ENCODE measurements at regions not wholly inside any gene's neighbourhood (a gene's known extent, or its start where the extent isn't known, plus 50 kb on each side); places are given as distances from the start of the nearest gene placed in this dataset.
"Not testable (repeated sequence)": the region's sequence is repeated elsewhere in the genome, so short reads cannot be mapped to it uniquely, and the experiment has no call there.

DNA sequence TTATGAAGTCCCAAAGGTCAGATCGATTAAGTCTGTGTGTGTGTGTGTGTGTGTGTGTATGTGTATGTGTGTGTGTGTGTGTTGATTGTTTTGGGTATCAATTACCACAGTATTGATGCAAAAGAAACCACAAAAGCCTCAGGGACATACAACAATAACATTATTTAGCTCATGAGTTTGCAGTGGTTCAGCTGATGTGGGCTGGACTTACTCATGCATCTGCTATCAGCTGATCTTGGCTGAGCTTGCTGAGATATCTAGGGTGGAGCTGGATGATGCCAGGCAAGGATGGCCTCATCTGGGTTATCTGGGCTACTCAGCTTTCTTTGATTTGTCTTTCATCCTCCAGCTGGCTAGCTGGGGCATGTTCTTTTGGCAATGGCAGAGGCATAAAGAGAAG is 82.4 kb upstream of the PRR23C start:
- Mint-ChIP-seq H3K27ac (no peak overlapping the region), H3K27me3 (peaks cover 0 to under 1% (median 0%) of the 10 kb centered on the region in 5 donors), H3K9me3 (no peaks in the 10 kb centered on the region), H3K4me1 (no peaks in the 10 kb centered on the region), H3K4me3 (no peak overlapping the region), H3K36me3 (no peaks in the 10 kb centered on the region)
- DNase-seq (no peak), ATAC-seq (no peak)
- no peak overlapping the region for H3K4me3 ChIP-seq (ENCODE audit: low read length)
- no peaks in the 10 kb centered on the region for H3K4me1 ChIP-seq (ENCODE audit: control insufficient read depth in 2 of 2, insufficient read depth in 2 of 2, low read length in 2 of 2)
- no peak overlapping the region for H3K27ac ChIP-seq (ENCODE audit: low read depth, low read length)
- no peaks in the 10 kb centered on the region for H3K36me3 ChIP-seq (ENCODE audit: control insufficient read depth in 2 of 3, insufficient read depth in 3 of 3, low read length in 3 of 3)
- no peaks in the 10 kb centered on the region for H3K27me3 ChIP-seq (ENCODE audit: control insufficient read depth in 2 of 2, insufficient read depth in 2 of 2, low read length in 2 of 2)
- H3K9me3 ChIP-seq (ENCODE audit: control insufficient read depth in 2 of 3, low read length in 3 of 3) = no peaks in the 10 kb centered on the region
- intact Hi-C loops (cut with micrococcal nuclease) = no loop called here
- CTCF ChIA-PET = no interaction called here
- POLR2A ChIA-PET = no interaction called here

DNA sequence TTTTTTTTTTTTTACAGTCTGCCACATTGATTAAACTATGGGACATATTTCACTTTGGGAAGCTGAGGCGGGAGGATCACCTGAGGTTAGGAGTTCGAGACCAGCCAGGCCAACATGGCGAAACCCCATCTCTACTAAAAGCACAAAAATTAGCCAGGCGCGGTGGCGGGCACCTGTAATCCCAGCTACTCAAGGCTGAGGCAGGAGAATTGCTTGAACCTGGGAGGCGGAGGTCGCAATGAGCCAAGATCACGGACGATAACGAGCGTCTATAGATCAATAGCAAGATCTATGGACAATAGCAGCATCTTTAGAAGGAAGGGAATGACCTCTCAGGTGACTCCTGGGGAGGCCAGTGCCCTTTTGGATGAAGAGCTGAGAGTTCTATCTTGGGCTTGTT is 82.9 kb upstream of the PRR23C start:
- H3K27ac Mint-ChIP-seq; POLR2A ChIA-PET; H3K27me3 ChIP-seq (ENCODE audit: control insufficient read depth in 2 of 2, insufficient read depth in 2 of 2, low read length in 2 of 2); H3K9me3 ChIP-seq (ENCODE audit: control insufficient read depth in 2 of 3, low read length in 3 of 3); intact Hi-C loops (cut with micrococcal nuclease); H3K4me3 ChIP-seq (ENCODE audit: low read length); H3K4me1 Mint-ChIP-seq; ATAC-seq; H3K27me3 Mint-ChIP-seq; H3K9me3 Mint-ChIP-seq; H3K4me1 ChIP-seq (ENCODE audit: control insufficient read depth in 2 of 2, insufficient read depth in 2 of 2, low read length in 2 of 2); CTCF ChIA-PET; H3K4me3 Mint-ChIP-seq; H3K36me3 Mint-ChIP-seq; H3K27ac ChIP-seq (ENCODE audit: low read depth, low read length); H3K36me3 ChIP-seq (ENCODE audit: control insufficient read depth in 2 of 3, insufficient read depth in 3 of 3, low read length in 3 of 3); DNase-seq: not testable (repeated sequence)

DNA sequence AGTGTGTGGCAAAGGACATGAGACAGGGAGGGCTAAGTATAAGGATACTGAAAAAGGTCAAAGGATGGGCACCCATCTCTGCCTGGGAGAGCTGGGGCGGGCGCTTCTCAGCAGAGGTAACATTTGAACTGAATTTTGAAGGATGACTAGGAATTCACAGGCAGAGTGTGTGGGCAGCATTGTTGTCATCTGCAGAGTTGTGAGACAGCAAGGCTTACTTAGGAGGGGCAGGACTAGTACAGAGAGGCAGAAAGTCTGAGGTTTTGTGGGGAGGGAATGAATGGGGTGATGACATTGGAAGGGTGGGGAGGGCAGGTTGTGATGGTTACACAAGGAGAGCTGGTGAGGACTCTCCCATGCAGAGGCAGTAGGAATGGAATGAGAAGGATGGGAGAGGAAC is 84.1 kb upstream of the PRR23C start:
- Histone ChIP-seq H3K27me3 (ENCODE audit: control insufficient read depth in 2 of 2, insufficient read depth in 2 of 2, low read length in 2 of 2) (no peaks in the 10 kb centered on the region), H3K36me3 (ENCODE audit: control insufficient read depth in 2 of 3, insufficient read depth in 3 of 3, low read length in 3 of 3) (no peaks in the 10 kb centered on the region), H3K4me3 (ENCODE audit: low read length) (no peak overlapping the region), H3K9me3 (ENCODE audit: control insufficient read depth in 2 of 3, low read length in 3 of 3) (no peaks in the 10 kb centered on the region), H3K27ac (ENCODE audit: low read depth, low read length) (no peak overlapping the region), H3K4me1 (ENCODE audit: control insufficient read depth in 2 of 2, insufficient read depth in 2 of 2, low read length in 2 of 2) (no peaks in the 10 kb centered on the region)
- Mint-ChIP-seq H3K27ac (no peak overlapping the region), H3K4me1 (no peaks in the 10 kb centered on the region), H3K9me3 (no peaks in the 10 kb centered on the region), H3K36me3 (no peaks in the 10 kb centered on the region), H3K4me3 (no peak overlapping the region), H3K27me3 (peaks cover 0 to 6% (median 0%) of the 10 kb centered on the region in 5 donors)
- POLR2A ChIA-PET = no interaction called here
- intact Hi-C loops (cut with micrococcal nuclease) = no loop called here
- CTCF ChIA-PET = no interaction called here
- ATAC-seq (no peak), DNase-seq (no peak)

DNA sequence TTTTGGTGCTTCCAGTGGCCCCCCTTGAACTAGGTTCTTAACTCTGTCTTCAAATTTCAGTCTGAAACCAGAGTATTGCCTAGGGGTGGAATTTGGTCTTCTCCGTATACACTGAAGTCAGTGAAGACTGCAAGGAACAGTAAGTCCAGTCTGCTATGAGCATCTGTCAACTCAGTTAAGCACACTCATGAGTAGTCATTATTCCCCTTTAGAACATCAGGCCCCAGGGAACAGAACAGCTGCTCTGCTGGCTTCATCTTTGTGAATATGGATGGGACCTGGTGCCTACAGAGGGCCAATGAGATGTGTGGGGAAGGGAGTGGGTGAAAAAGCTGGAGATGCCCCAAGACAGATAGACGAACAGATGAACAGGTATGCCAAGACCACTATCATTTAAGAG is 85.2 kb upstream of the PRR23C start:
- CTCF ChIA-PET = no interaction called here
- intact Hi-C loops (cut with micrococcal nuclease) = no loop called here
- Histone ChIP-seq H3K9me3 (ENCODE audit: control insufficient read depth in 2 of 3, low read length in 3 of 3) (no peaks in the 10 kb centered on the region), H3K4me1 (ENCODE audit: control insufficient read depth in 2 of 2, insufficient read depth in 2 of 2, low read length in 2 of 2) (no peaks in the 10 kb centered on the region), H3K27ac (ENCODE audit: low read depth, low read length) (no peak overlapping the region), H3K36me3 (ENCODE audit: control insufficient read depth in 2 of 3, insufficient read depth in 3 of 3, low read length in 3 of 3) (no peaks in the 10 kb centered on the region), H3K27me3 (ENCODE audit: control insufficient read depth in 2 of 2, insufficient read depth in 2 of 2, low read length in 2 of 2) (no peaks in the 10 kb centered on the region), H3K4me3 (ENCODE audit: low read length) (no peak overlapping the region)
- Mint-ChIP-seq H3K4me3 (no peak overlapping the region), H3K27ac (no peak overlapping the region), H3K4me1 (no peaks in the 10 kb centered on the region), H3K9me3 (no peaks in the 10 kb centered on the region), H3K27me3 (peaks cover 0 to 6% (median 0%) of the 10 kb centered on the region in 5 donors), H3K36me3 (no peaks in the 10 kb centered on the region)
- POLR2A ChIA-PET = no interaction called here
- ATAC-seq (no peak), DNase-seq (no peak)

DNA sequence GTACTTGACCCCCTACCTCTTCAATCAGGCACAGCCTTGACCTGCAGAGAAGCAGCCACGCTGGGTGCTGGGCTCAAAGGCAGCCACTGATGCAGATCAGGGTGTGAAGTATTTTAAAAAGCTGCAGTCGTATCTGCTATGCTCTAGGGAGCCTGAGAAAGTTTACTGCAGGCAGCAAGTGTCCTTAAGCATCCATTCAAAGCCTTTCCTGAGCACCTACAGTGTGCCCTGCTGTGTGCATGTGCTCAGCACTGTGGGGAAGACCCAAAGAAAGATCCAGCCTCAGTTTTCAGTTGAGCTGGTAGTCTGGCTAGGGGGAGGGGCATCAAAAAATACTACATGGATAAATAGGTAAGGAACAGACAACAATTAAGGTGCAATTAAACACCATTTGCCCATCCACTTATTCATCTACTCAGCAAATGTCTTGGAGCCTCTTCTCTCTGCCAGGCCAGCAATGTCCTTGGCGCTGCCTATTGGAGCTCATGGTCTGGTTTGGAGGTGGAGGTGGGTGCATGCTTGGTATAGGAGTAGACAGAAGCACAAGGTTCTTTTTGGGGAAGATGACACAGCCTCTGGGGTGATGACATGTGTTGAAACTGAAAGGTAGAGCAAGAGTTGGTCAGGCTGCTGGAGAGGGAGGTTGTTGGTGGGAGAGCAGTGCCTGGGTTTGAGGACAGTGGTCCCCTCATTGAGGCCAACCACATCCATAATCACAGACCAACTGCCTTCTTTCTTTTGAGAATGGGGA is 85.9 kb upstream of the PRR23C start:
- CTCF ChIA-PET = no interaction called here

DNA sequence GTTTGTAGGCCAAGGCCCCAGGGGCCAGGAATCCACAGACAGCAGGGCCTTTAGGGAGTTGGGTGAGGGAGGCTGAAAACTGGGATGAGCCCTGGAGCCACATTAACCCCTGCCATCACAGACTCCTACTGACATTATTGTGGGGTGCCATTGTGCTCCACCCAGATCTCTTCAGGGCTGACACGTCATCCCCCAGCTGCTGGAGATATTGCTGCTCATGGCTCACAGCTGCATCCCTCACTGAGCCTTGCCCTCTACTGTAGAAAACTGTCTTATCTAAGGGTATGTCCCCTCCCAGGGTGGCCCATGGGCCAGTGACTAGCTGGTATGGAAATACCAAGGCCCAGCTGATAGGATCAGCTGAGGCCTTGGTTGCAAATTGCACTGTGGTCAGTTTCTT is 87.3 kb upstream of the PRR23C start:
- Mint-ChIP-seq H3K27me3 (peaks cover 0 to 6% (median 0%) of the 10 kb centered on the region in 5 donors), H3K9me3 (no peaks in the 10 kb centered on the region), H3K27ac (no peak overlapping the region), H3K4me3 (no peak overlapping the region), H3K36me3 (no peaks in the 10 kb centered on the region), H3K4me1 (no peaks in the 10 kb centered on the region)
- DNase-seq (no peak), ATAC-seq (no peak)
- CTCF ChIA-PET = no interaction called here
- H3K36me3 ChIP-seq (ENCODE audit: control insufficient read depth in 2 of 3, insufficient read depth in 3 of 3, low read length in 3 of 3) = no peaks in the 10 kb centered on the region
- H3K9me3 ChIP-seq (ENCODE audit: control insufficient read depth in 2 of 3, low read length in 3 of 3) = no peaks in the 10 kb centered on the region
- intact Hi-C loops (cut with micrococcal nuclease) = no loop called here
- H3K4me1 ChIP-seq (ENCODE audit: control insufficient read depth in 2 of 2, insufficient read depth in 2 of 2, low read length in 2 of 2) = no peaks in the 10 kb centered on the region
- POLR2A ChIA-PET = no interaction called here
- no peak overlapping the region for H3K27ac ChIP-seq (ENCODE audit: low read depth, low read length)
- no peak overlapping the region for H3K4me3 ChIP-seq (ENCODE audit: low read length)
- H3K27me3 ChIP-seq (ENCODE audit: control insufficient read depth in 2 of 2, insufficient read depth in 2 of 2, low read length in 2 of 2) = no peaks in the 10 kb centered on the region

More for the DNA sequence above, 85.9 kb upstream of the PRR23C start:
- intact Hi-C loops (cut with micrococcal nuclease) = no loop called here
- Histone ChIP-seq H3K27ac (ENCODE audit: low read depth, low read length) (no peak overlapping the region), H3K9me3 (ENCODE audit: control insufficient read depth in 2 of 3, low read length in 3 of 3) (no peaks in the 10 kb centered on the region), H3K27me3 (ENCODE audit: control insufficient read depth in 2 of 2, insufficient read depth in 2 of 2, low read length in 2 of 2) (no peaks in the 10 kb centered on the region), H3K36me3 (ENCODE audit: control insufficient read depth in 2 of 3, insufficient read depth in 3 of 3, low read length in 3 of 3) (no peaks in the 10 kb centered on the region), H3K4me3 (ENCODE audit: low read length) (no peak overlapping the region), H3K4me1 (ENCODE audit: control insufficient read depth in 2 of 2, insufficient read depth in 2 of 2, low read length in 2 of 2) (no peaks in the 10 kb centered on the region)
- Mint-ChIP-seq H3K27ac (no peak overlapping the region), H3K36me3 (no peaks in the 10 kb centered on the region), H3K9me3 (no peaks in the 10 kb centered on the region), H3K27me3 (peaks cover 0 to 6% (median 0%) of the 10 kb centered on the region in 5 donors), H3K4me1 (no peaks in the 10 kb centered on the region), H3K4me3 (no peak overlapping the region)
- no peak for ATAC-seq
- POLR2A ChIA-PET = no interaction called here
- no peak for DNase-seq

DNA sequence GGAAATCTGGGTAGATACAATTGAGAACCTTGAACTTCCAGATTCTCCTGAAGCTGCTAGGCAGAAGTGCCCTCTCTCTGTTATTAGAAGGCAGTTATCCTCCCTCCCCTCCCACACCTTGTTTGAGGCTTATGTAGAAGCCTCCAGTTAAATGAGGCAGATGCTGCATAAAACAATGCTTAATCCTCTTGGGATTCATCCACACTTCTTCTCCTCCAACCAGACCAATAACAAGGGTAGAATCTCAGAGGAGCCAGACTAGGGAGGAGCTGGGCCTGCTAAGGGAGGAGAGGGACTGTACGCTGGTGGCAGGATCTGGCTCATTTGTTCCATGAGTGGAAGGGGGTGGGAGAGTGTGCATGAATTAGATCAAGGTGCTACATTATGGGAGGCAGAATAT is 88.3 kb upstream of the PRR23C start:
- Histone ChIP-seq H3K4me3 (ENCODE audit: low read length) (no peak overlapping the region), H3K9me3 (ENCODE audit: control insufficient read depth in 2 of 3, low read length in 3 of 3) (no peaks in the 10 kb centered on the region), H3K4me1 (ENCODE audit: control insufficient read depth in 2 of 2, insufficient read depth in 2 of 2, low read length in 2 of 2) (no peaks in the 10 kb centered on the region), H3K27ac (ENCODE audit: low read depth, low read length) (no peak overlapping the region), H3K36me3 (ENCODE audit: control insufficient read depth in 2 of 3, insufficient read depth in 3 of 3, low read length in 3 of 3) (no peaks in the 10 kb centered on the region), H3K27me3 (ENCODE audit: control insufficient read depth in 2 of 2, insufficient read depth in 2 of 2, low read length in 2 of 2) (no peaks in the 10 kb centered on the region)
- DNase-seq = no peak
- Mint-ChIP-seq H3K4me3 (no peak overlapping the region), H3K9me3 (no peaks in the 10 kb centered on the region), H3K27ac (no peak overlapping the region), H3K36me3 (no peaks in the 10 kb centered on the region), H3K4me1 (no peaks in the 10 kb centered on the region), H3K27me3 (peaks cover 0 to 6% (median 0%) of the 10 kb centered on the region in 5 donors)
- intact Hi-C loops (cut with micrococcal nuclease) = no loop called here
- no peak for ATAC-seq
- POLR2A ChIA-PET = no interaction called here
- CTCF ChIA-PET = no interaction called here

Measured in naive thymus-derived CD4-positive, alpha-beta T cell (primary cell).